ENCODE measurements at regions not wholly inside any gene's neighbourhood (a gene's known extent, or its start where the extent isn't known, plus 50 kb on each side); places are given as distances from the start of the nearest gene placed in this dataset.
A peak's percentile ranks its signal among the peaks of the same experiment; 100 is the strongest.
"Not testable (repeated sequence)": the region's sequence is repeated elsewhere in the genome, so short reads cannot be mapped to it uniquely, and the experiment has no call there.

DNA sequence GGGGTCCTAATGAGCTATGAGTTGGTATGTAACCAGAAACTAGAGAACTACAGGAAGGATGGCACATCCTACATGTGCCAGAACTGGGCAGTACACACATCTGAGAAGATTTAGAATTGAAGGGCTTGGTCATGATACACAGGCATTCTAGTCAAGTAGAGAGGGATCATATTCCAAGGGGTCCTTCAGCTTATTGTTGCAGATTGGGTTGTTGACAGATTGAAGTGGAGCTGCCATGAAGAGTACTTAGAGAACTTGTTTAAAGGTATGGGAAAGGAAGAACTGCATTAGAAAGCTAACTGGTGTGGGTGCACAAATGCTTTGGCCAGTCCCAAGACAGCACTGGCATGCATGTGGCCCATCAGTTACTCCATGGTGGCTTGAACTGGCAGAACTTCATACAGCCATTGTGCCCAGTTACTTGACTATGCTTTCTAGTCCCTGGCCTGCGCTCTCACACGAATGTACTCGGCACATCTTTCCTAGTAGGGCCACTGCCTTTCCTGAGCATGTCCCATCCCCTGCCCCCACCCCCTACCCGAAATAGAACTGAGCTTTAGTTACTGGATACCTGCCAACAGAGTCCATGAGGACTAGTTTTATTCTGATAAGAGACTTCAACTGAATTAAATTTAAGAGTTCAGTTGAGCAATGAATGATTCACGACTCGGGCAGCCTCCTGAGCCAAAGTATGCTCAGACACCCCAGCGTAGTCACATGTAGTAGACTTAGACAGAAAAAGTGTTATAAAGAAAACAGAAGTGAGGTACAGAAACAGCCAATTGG, 64.0 kb downstream of the CCNG2 start:
- DNase-seq (no peak), ATAC-seq (no peak)
- intact Hi-C loops (cut with DNase I, micrococcal nuclease), result no loop called here

DNA sequence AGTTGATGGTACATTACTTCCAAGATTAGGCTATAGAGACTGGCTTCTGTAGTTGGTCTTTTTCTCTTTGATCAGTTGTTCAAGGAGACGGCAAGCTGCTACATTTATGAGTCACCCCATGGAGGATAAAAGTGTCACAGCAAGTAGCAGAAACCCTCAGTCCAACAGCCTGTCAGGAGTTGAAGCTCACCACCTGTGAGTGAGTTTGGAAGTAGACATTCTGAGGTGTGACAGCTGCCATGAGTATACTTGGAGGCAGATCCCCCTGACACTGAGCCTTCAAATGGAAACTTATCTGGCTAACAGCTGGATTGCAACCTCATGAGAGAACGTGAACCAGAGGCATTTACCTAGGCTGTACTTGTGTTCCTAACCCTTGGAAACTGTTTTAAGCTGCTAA, 68.0 kb downstream of the CCNG2 start:
- DNase-seq (no peak), ATAC-seq (no peak)
- intact Hi-C loops (cut with DNase I, micrococcal nuclease), result no loop called here

DNA sequence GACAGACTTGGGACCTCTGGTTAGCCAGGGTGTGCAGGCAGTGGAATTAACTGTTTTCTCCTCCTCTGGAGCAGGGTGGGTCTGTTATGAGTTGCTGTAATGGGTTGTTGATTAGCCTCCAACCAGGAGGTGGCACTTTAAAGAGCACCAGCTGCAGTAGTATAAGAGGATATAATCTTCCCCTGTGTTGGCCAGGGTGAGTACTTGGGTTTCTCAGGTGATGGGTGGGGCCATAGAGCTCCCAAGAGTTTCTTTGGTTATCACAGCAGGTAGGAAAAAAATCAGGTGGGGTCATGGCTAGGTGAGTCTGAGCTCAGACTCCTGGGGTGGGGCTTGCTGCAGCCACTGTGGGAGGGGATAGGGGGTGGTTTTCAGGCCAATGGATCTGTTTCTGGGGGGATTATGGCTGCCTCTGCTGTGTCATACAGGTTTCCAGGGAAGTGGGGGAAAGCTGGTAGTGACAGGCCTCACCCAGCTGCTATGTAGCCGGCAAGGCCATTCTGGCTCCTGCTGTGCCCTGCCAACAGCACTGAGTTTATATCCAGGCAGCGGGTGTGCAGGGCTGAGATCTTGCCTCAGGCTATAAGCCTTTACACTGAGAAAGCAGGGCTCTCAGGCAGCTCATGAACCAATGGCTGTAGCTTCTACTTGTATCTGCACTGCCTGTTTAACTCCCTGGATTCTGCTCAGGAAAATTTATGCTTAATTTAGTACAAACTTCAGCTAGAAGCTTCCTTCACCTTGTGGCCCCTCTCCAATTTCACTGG, 70.1 kb downstream of the CCNG2 start:
- no peak for ATAC-seq
- DNase-seq, result no peak
- intact Hi-C loops (cut with DNase I, micrococcal nuclease), result no loop called here

DNA sequence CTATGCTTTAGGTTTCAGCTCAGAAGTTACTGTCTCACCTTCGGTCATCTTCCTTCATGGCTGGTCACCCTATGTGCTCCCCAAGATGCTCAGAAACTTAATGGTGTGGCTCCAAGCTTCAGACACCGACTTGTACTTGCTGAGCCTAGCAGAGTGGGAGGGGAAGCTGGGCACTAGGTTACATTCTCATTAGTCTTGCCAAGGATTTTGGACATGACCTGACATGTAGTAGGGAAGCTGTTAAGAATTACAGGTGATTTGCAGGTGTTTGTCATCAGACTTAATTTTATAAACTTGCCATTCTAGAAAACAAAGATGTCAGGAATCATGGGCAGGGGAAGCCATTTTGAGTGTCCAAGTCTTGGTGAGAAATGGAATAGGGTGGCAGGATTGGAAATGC, 72.4 kb downstream of the CCNG2 start:
- ATAC-seq (no peak), DNase-seq (no peak)
- intact Hi-C loops (cut with DNase I, micrococcal nuclease), result no loop called here

DNA sequence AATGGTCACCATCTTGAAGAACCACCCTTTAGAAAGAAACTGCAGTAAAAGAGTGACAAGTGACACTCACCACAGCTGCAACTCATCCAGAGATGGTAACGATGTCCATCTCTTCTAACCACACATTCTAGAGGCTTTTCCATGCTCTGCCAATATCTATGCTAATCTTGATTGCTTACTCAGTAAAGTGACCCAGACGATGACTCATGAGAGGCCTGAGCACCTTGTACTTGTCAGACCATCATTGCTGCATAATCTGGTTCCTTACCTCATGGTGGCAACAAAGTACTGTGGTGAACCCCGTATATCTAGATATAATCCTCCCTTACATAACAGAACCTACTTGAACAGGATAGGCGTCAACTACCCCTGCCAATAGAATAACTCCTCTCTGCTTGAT, 75.6 kb downstream of the CCNG2 start:
- intact Hi-C loops (cut with DNase I, micrococcal nuclease), result no loop called here
- no peak for ATAC-seq
- no peak for DNase-seq

DNA sequence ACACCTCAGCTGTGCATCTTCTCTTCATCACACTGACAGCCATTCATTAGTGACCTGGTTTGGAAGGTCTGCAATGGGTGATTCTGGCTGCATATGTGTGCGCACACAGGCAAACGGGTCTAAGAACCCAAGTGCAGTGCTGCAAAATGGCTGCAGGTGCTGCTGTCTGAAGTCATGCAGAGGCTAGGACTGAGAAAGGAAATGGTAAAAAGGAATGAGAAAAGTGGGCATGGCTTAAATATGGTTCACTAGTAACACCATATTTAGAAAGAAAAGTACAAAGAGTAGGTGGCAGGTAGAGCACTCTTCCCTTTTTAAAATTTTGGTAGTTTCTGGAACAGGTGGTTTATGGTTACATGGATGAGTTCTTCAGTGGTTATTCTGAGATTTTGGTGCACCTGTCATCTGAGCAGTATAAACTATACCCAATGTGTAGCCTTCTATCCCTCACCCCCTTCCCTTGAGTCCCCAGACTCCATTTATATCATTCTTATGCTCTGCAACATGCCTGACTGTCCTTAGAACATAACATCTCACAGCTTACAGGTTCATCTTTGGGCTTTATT, 78.4 kb downstream of the CCNG2 start:
- no peak for DNase-seq
- ATAC-seq, result no peak
- intact Hi-C loops (cut with DNase I, micrococcal nuclease), result no loop called here

DNA sequence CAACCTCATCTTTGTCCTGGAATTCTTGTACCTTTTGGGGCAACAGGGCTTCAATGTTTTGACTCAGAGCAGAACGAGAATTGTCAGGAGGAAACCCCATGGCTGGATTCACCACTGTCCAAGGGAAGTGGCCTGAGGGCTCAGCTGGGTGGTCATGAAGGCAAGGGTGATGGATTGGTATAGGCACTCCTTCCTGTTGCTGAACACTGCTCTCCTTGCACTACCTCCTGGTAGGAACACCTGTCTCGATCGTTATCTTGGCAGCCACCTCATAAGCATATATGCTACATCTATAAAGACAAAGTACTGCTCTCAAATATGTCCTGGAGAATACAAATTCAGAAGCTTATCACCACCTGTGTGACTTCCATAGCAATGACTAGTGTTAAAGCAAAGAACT, 79.8 kb downstream of the CCNG2 start:
- intact Hi-C loops (cut with DNase I, micrococcal nuclease), result no loop called here
- ATAC-seq (no peak), DNase-seq (no peak)

DNA sequence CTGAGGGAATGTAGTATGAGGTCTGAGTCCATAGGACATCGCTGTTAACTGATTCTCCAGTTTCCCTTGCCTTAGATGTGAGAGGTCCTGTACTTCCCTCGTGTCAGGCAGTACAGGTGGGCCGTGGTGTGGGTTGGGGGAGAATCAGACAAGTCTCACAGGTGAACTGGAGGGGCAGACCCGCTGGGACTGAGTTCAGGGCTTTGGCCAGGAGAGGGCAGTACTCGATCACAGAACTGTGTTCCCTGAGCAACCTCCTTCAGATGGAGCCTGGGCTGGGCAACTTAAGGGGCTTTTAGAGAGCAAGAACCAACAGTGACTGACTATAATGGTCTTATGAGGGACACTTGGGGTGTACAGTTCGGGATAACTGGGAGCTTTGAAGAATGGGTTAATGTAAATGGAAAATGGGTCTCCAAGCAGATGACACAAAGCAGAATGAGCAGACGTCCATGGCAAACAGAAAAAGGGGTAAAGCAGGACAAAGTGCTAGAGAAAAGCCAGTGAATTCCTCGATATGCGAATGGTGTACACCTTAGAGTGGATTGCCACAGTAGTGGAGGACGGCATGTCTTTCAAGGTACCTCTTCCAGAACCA, 83.6 kb downstream of the CCNG2 start:
- peak; percentile 41 to 77 for DNase-seq
- intact Hi-C loops (cut with DNase I, micrococcal nuclease), result loop anchor here in 1 of 2 donors (5.0 kb wide), 1 partner anchor 117 kb away; no protein-coding TSS in a partner anchor
- peak; percentile 79 for ATAC-seq

DNA sequence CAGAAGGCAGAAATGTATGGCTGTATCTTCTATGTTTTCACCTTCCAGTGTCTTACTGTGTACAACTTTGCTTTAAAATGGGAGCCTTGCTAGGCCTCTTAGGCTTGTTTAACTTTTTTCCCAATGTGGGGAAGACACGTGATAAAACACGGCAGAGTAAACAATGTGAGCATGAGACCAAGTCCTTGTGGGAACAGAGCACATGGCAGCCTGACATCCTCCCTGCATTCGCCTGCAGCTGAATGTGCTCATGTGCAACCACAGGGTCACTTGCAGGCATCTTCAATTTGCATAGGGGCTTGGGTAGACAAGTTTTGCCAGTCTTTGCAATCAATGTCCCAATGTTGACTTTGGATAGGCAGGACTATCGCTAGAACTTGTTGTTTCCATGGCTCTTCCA, 91.8 kb downstream of the CCNG2 start:
- intact Hi-C loops (cut with DNase I, micrococcal nuclease), result no loop called here

DNA sequence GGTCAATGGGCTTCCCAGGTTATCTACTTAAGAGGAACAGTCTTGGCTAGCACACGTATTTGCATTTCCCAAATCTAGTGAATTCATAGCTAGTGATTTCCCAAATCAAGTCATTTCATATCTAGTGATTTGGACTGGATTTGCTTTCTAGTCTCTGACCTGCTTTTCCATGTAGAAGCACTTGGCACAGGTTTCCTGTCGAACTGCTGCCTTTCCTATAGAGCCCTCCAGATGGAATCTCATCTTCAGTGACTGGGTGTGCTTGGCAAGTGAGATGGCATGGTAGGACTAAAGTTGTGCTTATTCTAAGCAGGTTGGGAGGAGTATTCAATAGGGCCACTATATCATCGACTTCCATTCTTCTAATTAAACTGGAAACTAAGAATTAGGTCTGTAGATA, 94.7 kb downstream of the CCNG2 start:
- no peak for DNase-seq
- ATAC-seq, result no peak
- intact Hi-C loops (cut with DNase I, micrococcal nuclease), result no loop called here

More for the DNA sequence above, 91.8 kb downstream of the CCNG2 start:
- no peak for DNase-seq
- no peak for ATAC-seq

DNA sequence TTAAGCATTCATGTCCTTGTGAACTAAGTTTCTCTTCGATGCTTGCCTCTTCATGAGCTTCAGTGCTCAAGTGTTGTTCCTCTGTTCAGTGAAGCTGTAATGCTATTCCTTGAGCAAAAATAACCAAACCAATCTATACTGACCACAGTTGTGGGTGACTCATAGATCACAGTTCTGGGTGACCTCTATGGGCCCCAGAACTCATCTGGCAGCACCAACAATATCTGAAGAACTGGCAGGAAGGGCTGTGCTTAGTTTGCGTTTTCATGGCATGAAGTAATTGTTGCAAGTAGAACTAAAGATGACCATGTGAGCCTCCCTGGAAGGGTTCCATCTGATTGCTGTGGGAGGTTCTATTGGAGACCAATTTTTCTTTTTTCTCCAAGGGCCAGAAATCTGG, 106.2 kb downstream of the CCNG2 start:
- DNase-seq (no peak), ATAC-seq (no peak)
- intact Hi-C loops (cut with DNase I, micrococcal nuclease), result no loop called here

DNA sequence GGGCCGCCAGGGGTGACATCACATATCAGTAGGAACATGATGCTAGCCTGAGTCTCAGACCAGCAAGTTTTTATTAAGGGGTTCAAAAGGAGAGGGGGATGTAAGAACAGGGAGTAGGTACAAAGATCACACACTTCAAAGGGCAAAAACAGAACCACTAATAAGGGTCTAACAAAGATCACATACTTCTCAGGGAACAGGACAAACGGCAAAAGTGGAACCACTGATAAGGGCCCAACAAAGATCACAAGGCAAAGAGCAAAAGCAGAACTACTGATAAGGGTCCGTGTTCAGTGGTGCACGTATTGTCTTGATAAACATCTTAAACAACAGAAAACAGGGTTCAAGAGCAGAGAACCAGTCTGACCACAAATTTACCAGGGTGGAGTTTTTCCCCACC, 107.0 kb downstream of the CCNG2 start:
- DNase-seq; ATAC-seq; intact Hi-C loops (cut with DNase I, micrococcal nuclease): not testable (repeated sequence)

DNA sequence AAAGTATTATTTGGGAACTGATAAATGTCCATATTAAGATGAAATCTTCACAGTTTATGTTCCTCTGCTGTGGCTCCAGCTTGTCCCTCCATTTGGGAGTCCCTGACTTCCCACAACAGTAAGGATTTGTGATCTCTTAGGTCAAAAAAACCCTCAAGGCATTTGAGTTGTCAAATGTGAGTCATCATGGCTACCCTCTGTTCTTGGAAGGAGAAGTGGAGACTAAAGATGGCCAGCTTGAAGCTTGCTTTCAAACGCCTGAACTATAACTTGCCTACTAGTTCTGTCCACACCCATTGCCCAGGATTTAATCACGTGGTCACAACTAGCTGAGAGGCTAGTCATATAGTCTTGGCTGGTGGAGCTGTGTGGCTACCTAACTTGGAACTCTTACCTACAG, 107.8 kb downstream of the CCNG2 start:
- DNase-seq, result no peak
- no peak for ATAC-seq
- intact Hi-C loops (cut with DNase I, micrococcal nuclease), result no loop called here

DNA sequence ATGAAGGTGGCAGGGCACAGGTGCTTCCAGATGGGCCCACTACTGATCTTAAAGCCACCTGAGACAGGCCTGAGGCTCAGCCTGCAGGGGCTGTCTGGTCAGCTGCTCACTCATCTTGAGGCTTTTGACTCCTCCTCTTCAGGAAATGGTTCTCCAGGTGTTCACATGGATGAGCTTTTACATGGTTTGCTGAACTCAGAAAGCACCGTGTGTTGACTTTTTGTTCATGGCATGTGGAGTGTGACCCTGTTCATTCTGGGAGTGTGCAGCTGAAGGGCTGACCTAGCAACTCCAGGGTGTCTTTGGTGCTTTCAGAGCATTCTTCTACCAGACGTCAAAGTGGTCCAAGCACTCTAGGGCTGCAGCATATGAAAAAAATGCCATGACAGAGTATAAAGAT, 111.1 kb downstream of the CCNG2 start:
- intact Hi-C loops (cut with DNase I, micrococcal nuclease), result no loop called here
- DNase-seq (no peak), ATAC-seq (no peak)

DNA sequence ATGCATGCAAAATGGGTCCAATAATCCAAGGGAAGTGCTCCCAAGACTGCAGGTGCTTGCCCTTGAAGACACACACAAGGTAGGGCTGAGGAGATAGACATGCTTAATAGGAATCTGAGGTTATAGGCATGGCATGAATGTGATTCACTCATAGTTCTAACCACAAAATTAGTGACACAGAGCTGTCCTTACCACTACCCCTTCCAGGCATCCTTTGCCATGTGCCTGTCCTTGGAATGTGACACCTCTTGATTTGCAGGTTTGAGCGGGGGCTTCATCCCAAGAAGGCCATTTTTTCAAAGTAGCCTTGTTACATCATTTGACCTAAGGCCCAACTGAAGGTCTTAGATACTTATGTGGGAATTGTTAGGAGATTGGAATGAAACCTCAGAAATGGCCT, 112.5 kb downstream of the CCNG2 start:
- ATAC-seq (no peak), DNase-seq (no peak)
- intact Hi-C loops (cut with DNase I, micrococcal nuclease), result no loop called here

DNA sequence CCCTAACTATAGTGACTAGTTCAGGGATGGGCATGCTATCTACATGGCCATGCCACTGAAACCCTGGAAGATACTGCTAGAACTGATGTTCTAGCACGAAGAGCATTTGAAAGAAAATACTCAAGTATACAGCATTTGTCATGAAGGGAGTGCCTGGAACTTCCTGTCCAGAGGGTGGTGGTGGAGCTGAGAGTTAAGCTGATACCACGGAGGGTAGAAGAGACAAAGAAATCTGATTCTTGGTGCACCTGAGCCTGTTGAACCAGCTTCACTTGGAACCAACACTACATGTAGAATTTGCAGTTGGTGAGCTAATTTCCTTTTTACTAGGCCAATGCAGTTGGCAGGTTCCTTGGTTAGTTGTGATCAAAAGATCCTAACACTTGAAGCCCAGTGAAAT, 116.4 kb downstream of the CCNG2 start:
- DNase-seq, result no peak
- intact Hi-C loops (cut with DNase I, micrococcal nuclease), result no loop called here
- no peak for ATAC-seq

DNA sequence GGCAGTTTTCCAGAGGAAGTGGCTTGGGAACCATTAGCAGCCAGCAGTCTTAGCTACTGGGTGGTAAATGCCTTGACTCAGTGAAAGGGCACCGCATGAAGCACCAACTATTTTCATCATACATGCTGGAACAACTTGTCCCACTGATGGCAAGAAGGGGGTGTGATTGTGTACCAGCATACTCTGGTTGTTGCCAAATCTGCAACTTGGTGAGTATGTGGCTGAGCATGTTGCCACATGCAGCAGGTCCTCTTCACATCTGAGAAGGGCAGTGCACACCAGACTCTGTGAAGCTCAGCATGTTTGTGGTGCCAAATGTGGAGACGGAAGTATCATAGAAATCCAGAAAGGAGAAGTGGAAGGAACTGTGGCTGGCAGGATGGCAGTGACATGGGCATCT, 122.1 kb downstream of the CCNG2 start:
- DNase-seq; intact Hi-C loops (cut with DNase I, micrococcal nuclease); ATAC-seq: not testable (repeated sequence)

DNA sequence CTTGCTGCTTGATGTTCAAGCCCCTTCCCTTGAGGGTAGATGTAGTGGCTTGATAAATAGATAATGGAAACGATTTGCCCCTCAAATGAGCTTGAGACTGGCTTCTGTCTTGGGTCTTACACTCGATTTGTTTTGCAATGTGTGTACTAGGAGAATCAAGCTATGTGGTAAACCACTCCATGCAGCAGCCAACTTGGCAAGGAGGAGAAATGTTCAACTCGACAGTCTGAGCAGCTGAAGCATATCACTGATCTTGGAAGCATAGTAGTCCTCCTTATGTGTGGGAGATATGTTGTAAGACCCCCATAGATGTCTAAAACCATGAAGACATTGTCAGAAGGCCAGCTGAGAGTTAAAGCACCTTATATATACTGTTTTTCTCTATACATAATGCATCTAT, 125.3 kb downstream of the CCNG2 start:
- no peak for DNase-seq
- intact Hi-C loops (cut with DNase I, micrococcal nuclease), result no loop called here
- ATAC-seq, result no peak

DNA sequence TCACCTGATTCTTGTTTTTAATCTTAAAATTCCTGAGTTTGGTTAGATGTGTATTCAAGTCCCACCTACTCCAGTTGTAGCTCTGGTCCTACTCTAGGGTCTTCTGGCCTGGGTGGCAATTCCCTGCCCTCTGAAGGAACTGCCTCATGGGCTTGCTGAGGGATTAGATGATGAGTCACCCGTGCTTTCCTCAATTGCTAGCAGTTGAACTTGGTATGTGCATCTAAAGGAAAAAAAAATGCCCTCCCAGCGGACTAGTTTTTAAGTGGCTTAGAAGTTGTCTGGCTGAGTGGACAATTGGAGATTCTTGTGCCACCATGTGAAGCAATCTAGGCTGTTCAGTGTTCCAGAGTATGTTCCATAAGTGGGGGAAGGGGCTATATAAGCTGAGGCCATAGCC, 127.0 kb downstream of the CCNG2 start:
- no peak for DNase-seq
- no peak for ATAC-seq

DNA sequence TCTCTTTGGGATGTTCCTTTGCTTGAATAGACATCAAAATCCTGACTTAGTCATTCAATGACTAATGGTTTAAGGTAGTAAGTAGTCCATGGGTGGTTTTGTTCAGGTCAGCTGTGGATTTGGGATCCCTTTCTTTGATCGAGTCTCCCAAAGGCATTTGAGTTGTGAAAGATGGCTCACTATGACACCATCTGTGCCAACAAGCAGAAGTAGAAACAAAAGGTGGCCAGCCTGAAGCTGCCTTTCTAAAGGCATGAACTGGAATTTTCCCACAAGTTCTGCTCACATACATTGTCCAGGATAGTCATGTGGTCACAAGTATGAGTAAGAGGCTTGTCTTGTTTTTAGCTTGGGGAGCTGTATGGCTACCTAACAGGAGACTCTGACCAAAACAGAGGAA, 129.9 kb downstream of the CCNG2 start:
- ATAC-seq, result no peak
- intact Hi-C loops (cut with DNase I, micrococcal nuclease), result no loop called here
- no peak for DNase-seq

More for the DNA sequence above, 127.0 kb downstream of the CCNG2 start:
- intact Hi-C loops (cut with DNase I, micrococcal nuclease), result no loop called here
